ENCODE measurements at regions not wholly inside any gene's neighbourhood (a gene's known extent, or its start where the extent isn't known, plus 50 kb on each side); places are given as distances from the start of the nearest gene placed in this dataset.
"Not testable (repeated sequence)": the region's sequence is repeated elsewhere in the genome, so short reads cannot be mapped to it uniquely, and the experiment has no call there.

DNA sequence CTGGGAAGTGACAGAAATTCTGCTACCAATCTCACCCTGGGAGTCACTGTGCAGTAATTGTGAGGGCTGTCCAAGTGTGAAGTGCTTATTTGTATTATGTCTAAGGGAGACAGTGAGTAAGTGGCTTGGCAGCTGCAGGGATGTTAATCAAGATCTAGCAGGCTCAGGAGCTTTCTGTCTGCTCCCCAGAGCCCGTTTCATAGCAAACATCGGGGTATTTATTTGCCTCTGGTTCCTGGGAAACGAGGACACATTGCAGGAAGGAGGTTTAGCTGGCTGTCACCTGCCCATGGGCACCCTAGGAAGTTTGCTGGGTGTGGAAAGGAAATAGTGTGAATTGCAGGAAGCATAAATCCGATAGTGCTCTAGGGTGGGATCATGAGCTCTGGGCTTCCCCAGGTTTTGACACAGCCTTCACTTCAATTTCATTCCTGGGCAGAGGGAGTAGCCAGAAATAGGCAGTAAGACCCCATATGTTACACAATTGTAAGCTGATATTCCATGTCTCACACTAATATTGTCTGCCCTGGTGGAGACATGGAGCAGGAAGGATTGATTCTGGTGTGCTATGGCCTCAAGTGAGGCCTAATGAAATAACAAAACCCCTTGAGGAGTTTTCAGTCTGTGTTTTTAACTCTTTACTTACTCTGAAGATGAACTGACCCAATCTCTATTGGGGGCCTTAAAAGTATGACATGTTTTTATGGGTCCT lies 74.1 kb upstream of the MITF start:
- Histone ChIP-seq H3K4me1 (ENCODE audit: control insufficient read depth, insufficient read depth, low read length) (peaks cover 12% of the 10 kb centered on the region), H3K9ac (ENCODE audit: low read depth, low read length) (no peak overlapping the region), H3K4me2 (ENCODE audit: low read length) (peak overlapping the region; percentile 14), H3K36me3 (ENCODE audit: insufficient read depth, low read length) (no peaks in the 10 kb centered on the region), H3K27me3 (ENCODE audit: control insufficient read depth, insufficient read depth, low read length) (no peaks in the 10 kb centered on the region), H3K9me3 (replicated peaks; ENCODE audit: low read length) (no peaks in the 10 kb centered on the region), H3K4me3 (ENCODE audit: low read length) (no peak overlapping the region)

DNA sequence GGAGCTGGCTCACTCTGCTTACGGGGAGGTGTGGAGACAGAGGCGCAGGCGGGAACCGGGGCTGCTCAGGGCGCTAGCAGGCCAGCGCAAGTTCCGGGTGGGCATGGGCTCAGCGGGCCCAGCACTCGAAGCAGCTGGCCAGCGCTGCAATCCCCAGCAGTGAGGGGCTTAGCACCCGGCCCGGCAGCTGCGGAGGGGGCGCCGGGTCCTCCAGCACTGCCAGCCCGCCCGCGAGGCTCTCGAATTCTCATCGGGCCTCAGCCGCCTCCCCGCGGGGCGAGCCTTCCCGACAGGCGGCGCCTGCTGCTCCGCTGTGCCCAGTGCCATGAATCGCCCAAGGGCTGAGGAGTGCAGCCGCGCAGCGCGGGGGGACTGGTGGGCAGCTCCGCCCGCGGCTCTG lies 78.6 kb upstream of the MITF start:
- Histone ChIP-seq H3K27me3 (ENCODE audit: control insufficient read depth, insufficient read depth, low read length) (peaks cover 5% of the 10 kb centered on the region), H3K36me3 (ENCODE audit: insufficient read depth, low read length) (no peaks in the 10 kb centered on the region), H3K9me3 (replicated peaks; ENCODE audit: low read length) (no peaks in the 10 kb centered on the region), H3K4me2 (ENCODE audit: low read length) (no peak overlapping the region), H3K9ac (ENCODE audit: low read depth, low read length) (no peak overlapping the region), H3K4me3 (ENCODE audit: low read length) (no peak overlapping the region), H3K4me1 (ENCODE audit: control insufficient read depth, insufficient read depth, low read length) (peaks cover 6% of the 10 kb centered on the region)

DNA sequence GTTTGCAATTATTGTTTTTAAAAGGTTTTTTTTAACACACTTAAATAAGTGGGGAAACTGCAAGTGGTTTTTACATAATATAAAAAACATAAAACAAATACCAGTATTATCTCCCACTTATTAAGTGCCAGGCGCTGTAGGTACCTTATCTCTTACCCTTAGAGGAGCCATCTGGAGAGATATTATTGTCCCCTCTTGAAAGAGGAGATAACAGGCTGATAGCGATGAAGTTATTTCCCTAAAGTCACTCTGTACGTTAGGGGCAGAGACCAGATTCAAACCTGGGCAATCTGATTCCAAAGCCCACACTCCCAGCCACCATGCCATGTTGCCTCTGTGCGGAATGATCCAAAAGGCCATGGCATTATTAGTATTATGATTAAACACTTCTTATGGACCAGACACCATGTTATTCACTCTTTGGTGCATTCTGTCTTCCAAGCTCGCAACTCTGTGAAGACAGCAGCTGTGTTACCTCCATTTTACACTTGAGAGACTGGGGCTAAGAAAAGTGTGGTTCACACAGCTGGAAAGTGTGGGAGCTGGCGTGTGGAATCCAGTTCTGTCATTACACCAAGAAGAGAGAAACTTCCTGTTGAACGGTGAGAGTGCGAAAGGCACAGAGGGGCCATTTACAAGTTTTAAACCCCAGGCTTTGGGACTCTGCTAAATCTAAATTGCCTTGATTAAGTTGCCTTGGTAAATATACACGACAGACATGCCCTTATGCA lies 79.9 kb upstream of the MITF start:
- peaks cover 5% of the 10 kb centered on the region for H3K27me3 ChIP-seq (ENCODE audit: control insufficient read depth, insufficient read depth, low read length)
- no peak overlapping the region for H3K4me2 ChIP-seq (ENCODE audit: low read length)
- no peaks in the 10 kb centered on the region for H3K4me1 ChIP-seq (ENCODE audit: control insufficient read depth, insufficient read depth, low read length)
- H3K4me3 ChIP-seq (ENCODE audit: low read length) = no peak overlapping the region
- no peak overlapping the region for H3K9ac ChIP-seq (ENCODE audit: low read depth, low read length)
- H3K9me3 ChIP-seq (replicated peaks; ENCODE audit: low read length) = no peaks in the 10 kb centered on the region
- H3K36me3 ChIP-seq (ENCODE audit: insufficient read depth, low read length) = no peaks in the 10 kb centered on the region

DNA sequence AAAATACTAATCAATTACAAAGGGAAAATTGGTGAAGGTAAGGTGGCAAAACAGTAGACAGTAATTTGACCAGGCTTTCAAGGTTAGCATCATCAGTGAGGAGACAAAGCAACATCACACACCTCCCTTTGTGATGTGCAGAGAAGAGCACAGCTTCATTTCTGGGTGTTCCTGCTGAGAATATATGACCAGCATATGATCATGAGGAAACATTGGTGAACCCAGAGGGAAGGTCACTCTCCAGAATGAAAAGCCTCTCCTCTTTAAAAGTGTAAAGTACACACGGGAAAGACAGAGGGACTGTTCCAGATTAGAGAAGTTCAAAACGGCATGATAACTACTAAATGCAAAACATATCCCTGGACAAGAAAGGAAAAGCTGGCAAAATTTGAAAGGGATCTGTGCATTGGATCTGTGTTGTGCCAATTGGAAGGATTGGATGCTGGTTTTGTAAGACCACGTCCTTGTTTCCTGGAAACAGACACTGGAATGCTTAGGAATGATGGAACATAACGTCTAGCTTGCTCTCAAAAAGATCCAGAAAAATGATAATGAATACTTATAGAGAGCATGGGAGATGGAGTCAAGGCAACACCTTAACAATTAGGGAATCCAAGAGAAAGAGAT lies 80.6 kb upstream of the MITF start:
- Histone ChIP-seq H3K9ac (ENCODE audit: low read depth, low read length) (no peak overlapping the region), H3K4me2 (ENCODE audit: low read length) (no peak overlapping the region), H3K36me3 (ENCODE audit: insufficient read depth, low read length) (no peaks in the 10 kb centered on the region), H3K4me3 (ENCODE audit: low read length) (no peak overlapping the region), H3K27me3 (ENCODE audit: control insufficient read depth, insufficient read depth, low read length) (peaks cover 5% of the 10 kb centered on the region), H3K4me1 (ENCODE audit: control insufficient read depth, insufficient read depth, low read length) (no peaks in the 10 kb centered on the region), H3K9me3 (replicated peaks; ENCODE audit: low read length) (no peaks in the 10 kb centered on the region)

DNA sequence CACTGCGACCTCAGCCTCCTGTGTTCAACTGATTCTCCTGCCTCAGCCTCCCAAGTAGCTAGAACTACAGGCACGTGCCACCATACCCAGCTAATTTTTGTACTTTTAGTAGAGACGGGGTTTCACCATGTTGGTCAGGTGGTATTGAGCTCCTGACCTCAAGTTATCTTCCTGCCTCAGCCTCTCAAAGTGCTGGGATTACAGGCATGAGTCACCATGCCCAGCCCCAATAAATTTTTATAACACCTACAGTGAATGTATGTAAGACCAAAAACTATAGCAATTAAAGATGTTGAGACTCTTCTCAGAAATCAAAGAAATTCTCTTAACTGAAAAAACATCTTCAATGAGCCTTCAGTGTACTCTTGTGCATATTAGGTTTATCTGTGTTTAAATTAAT lies 82.2 kb upstream of the MITF start:
- not testable (repeated sequence) for H3K36me3 ChIP-seq (ENCODE audit: insufficient read depth, low read length); H3K9ac ChIP-seq (ENCODE audit: low read depth, low read length); H3K27me3 ChIP-seq (ENCODE audit: control insufficient read depth, insufficient read depth, low read length); H3K4me2 ChIP-seq (ENCODE audit: low read length); H3K4me3 ChIP-seq (ENCODE audit: low read length); H3K4me1 ChIP-seq (ENCODE audit: control insufficient read depth, insufficient read depth, low read length); H3K9me3 ChIP-seq (replicated peaks; ENCODE audit: low read length)

DNA sequence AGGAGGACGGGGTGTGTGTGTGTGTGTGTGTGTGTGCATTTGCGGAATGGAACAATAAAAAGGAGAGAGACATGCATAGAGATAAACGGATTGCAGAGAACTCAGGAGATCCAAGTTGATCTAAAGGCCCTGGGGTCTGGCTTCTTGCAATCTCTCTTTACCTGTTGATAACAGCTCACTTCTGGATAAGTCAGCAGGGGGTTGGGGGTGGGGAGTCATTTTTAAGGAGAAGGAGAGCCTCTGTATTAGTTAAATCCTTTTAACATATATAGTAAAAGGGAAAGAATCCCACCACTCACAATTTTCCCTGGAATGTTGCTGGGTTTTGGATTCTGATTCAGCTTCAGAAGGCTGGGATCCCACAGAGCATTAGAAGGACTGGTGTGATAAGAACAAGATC lies 87.5 kb upstream of the MITF start:
- H3K9me3 ChIP-seq (replicated peaks; ENCODE audit: low read length) = no peaks in the 10 kb centered on the region
- peaks cover 33% of the 10 kb centered on the region for H3K4me1 ChIP-seq (ENCODE audit: control insufficient read depth, insufficient read depth, low read length)
- no peak overlapping the region for H3K4me2 ChIP-seq (ENCODE audit: low read length)
- no peaks in the 10 kb centered on the region for H3K36me3 ChIP-seq (ENCODE audit: insufficient read depth, low read length)
- no peak overlapping the region for H3K4me3 ChIP-seq (ENCODE audit: low read length)
- H3K27me3 ChIP-seq (ENCODE audit: control insufficient read depth, insufficient read depth, low read length) = no peaks in the 10 kb centered on the region
- no peak overlapping the region for H3K9ac ChIP-seq (ENCODE audit: low read depth, low read length)

DNA sequence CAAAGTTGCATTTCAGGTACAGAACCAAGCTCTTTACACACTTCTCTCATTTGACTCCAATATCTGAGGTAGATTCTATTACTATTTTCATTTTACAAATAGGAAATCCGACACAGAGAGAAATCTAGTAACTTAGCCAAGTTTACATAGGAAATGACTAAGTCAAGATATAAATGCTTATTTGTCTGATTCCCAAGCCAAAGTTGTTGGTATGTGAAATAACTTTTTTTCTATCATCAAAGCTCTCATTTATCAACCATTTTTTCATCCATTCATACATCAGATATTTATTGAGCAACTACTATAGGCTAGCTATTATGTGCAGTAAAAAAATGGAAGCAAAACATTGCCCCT lies 89.2 kb upstream of the MITF start:
- no peaks in the 10 kb centered on the region for H3K27me3 ChIP-seq (ENCODE audit: control insufficient read depth, insufficient read depth, low read length)

DNA sequence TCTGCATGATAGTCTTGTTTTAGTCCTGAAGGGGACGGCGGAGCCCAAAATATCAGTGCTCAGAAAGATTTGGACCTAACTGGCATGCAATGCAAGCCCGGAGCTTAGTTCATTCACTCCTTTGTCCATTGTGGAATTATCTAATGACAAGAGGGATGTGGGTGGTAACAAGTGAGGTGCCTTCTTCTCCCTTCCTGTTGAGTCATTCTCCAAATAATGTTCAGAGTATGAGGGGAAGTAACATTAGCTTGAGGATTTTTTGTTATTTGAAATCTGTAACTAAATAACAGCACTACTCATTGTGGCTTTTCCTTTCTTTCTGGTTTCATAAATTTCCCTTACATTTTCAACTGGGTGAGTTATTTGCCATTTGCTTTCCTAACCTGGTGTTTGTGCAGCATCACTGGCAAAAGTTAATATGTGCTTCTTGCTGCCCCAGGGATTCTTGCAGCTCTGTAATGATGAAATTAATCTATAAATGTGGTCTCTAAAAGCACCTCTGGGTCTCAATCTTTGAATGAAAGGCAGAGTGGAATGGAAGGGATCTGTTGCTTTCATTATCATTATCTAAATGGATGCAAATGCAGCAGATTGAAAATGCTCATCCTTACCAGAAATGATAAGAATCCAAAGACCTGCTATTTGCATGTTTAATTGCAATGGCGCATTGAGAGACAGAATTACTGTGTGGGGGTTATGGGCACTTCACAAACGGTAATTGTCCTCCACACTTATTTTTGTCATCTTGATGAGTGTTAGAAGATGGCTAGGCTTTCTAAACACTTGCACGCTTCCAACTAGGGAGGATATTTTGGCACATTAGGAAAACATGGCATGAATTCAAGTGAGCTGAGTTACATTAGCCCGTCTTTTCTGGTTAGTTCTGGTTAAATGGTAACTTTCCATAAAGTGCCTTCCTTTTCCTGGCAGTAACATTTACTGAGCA lies 89.9 kb upstream of the MITF start:
- no peaks in the 10 kb centered on the region for H3K36me3 ChIP-seq (ENCODE audit: insufficient read depth, low read length)
- H3K4me2 ChIP-seq (ENCODE audit: low read length) = peak overlapping the region; percentile 73
- H3K4me3 ChIP-seq (ENCODE audit: low read length) = peak overlapping the region; percentile 46
- peaks cover 35% of the 10 kb centered on the region for H3K4me1 ChIP-seq (ENCODE audit: control insufficient read depth, insufficient read depth, low read length)
- H3K9me3 ChIP-seq (replicated peaks; ENCODE audit: low read length) = no peaks in the 10 kb centered on the region
- H3K27me3 ChIP-seq (ENCODE audit: control insufficient read depth, insufficient read depth, low read length) = no peaks in the 10 kb centered on the region
- no peak overlapping the region for H3K9ac ChIP-seq (ENCODE audit: low read depth, low read length)

More for the DNA sequence above, 89.2 kb upstream of the MITF start:
- peak overlapping the region; percentile 73 for H3K4me2 ChIP-seq (ENCODE audit: low read length)
- peaks cover 35% of the 10 kb centered on the region for H3K4me1 ChIP-seq (ENCODE audit: control insufficient read depth, insufficient read depth, low read length)
- H3K4me3 ChIP-seq (ENCODE audit: low read length) = peak overlapping the region; percentile 46
- H3K36me3 ChIP-seq (ENCODE audit: insufficient read depth, low read length) = no peaks in the 10 kb centered on the region
- H3K9ac ChIP-seq (ENCODE audit: low read depth, low read length) = no peak overlapping the region
- no peaks in the 10 kb centered on the region for H3K9me3 ChIP-seq (replicated peaks; ENCODE audit: low read length)

DNA sequence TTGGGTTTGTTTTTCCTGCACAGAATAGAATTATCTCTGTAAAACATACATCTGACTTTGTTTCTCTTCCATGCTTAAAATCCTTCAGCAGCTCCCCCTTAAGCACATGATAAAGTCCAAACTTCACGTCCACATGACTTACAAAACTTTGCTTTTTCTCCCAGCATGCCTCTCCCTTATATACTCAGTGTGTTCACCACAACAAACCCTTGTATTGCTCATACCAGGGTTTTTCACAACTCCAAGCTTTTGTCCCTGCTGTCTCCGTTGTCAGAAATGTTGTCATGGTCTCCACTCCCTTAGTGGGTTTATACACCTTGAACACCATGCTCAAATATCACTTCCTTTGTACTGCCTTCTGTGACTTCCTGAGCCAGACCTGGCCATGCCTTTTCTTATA lies 91.1 kb upstream of the MITF start:
- H3K9ac ChIP-seq (ENCODE audit: low read depth, low read length) = no peak overlapping the region
- H3K9me3 ChIP-seq (replicated peaks; ENCODE audit: low read length) = no peaks in the 10 kb centered on the region
- H3K4me2 ChIP-seq (ENCODE audit: low read length) = no peak overlapping the region
- H3K4me1 ChIP-seq (ENCODE audit: control insufficient read depth, insufficient read depth, low read length) = peaks cover 35% of the 10 kb centered on the region
- no peaks in the 10 kb centered on the region for H3K27me3 ChIP-seq (ENCODE audit: control insufficient read depth, insufficient read depth, low read length)
- no peaks in the 10 kb centered on the region for H3K36me3 ChIP-seq (ENCODE audit: insufficient read depth, low read length)
- H3K4me3 ChIP-seq (ENCODE audit: low read length) = no peak overlapping the region

DNA sequence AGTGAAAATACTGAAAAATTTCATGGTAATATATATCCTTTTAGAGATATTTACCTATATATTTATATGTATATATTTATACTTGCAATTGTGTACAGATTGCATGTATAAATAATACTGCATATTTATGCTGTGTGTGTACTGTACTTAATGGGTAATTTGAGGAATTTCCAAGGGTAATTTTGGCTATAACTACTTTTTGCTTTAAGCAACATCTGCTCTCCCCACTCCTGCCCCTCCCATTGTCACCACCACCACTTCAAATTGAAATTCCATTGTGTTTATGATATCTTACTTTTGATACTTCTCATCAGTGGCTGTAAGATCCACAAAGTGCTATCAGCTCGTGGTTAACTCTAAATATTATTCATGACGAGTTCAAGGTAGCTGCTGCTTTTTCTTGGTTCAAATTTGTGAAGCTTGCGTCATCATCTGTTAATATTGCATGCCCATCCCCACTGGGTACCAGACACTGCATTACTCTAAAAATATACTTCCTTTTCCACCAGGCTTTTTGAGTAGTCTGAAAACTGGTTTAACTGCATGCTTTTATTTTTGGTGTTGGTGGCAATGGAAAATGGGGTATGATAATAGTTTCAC lies 91.7 kb upstream of the MITF start:
- peaks cover 35% of the 10 kb centered on the region for H3K4me1 ChIP-seq (ENCODE audit: control insufficient read depth, insufficient read depth, low read length)
- H3K4me3 ChIP-seq (ENCODE audit: low read length) = no peak overlapping the region
- no peak overlapping the region for H3K9ac ChIP-seq (ENCODE audit: low read depth, low read length)
- H3K4me2 ChIP-seq (ENCODE audit: low read length) = no peak overlapping the region
- no peaks in the 10 kb centered on the region for H3K9me3 ChIP-seq (replicated peaks; ENCODE audit: low read length)
- no peaks in the 10 kb centered on the region for H3K27me3 ChIP-seq (ENCODE audit: control insufficient read depth, insufficient read depth, low read length)
- H3K36me3 ChIP-seq (ENCODE audit: insufficient read depth, low read length) = no peaks in the 10 kb centered on the region

DNA sequence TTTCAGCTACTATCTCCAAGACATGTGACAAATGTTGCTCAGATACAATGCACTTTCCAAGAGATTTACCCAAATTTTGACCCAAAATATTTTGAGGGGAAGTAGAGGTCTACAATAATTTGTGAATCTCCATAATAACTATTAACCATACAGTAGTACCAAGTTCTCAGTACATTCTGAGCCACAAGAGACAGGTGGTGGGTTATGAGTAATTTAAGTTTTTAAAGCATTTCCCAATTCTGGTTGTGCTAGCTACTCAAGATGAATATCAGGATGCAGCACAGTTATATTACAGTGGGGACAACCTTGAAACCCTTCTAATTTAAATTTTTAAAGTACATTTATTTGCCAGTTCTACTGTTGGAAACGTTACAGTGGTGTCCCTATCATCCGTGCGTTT lies 92.2 kb upstream of the MITF start:
- Histone ChIP-seq H3K27me3 (ENCODE audit: control insufficient read depth, insufficient read depth, low read length) (no peaks in the 10 kb centered on the region), H3K9ac (ENCODE audit: low read depth, low read length) (no peak overlapping the region), H3K36me3 (ENCODE audit: insufficient read depth, low read length) (no peaks in the 10 kb centered on the region), H3K4me2 (ENCODE audit: low read length) (no peak overlapping the region), H3K4me3 (ENCODE audit: low read length) (no peak overlapping the region), H3K9me3 (replicated peaks; ENCODE audit: low read length) (no peaks in the 10 kb centered on the region), H3K4me1 (ENCODE audit: control insufficient read depth, insufficient read depth, low read length) (peaks cover 35% of the 10 kb centered on the region)
